Activated CD4-positive, alpha-beta T cell treated with anti-CD3 and anti-CD28 coated beads for 4 hours (primary cell): ENCODE measurements at regions not wholly inside any gene's neighbourhood (a gene's known extent, or its start where the extent isn't known, plus 50 kb on each side); places are given as distances from the start of the nearest gene placed in this dataset.

Experiments used
- DNase-seq, 2 donors: peaks; one replicate each; pipeline ENCODE4 v3.0.0-alpha.2; 2020

GRCh38 chr6:40715570-40716403 is 128.6 kb upstream of the LRFN2 start:
- DNase-seq = no peak

- no peak for DNase-seq
Observed at GRCh38 chr6:40714576-40715564, 127.7 kb upstream of the LRFN2 start.

GRCh38 chr6:40714143-40714542 is 127.0 kb upstream of the LRFN2 start:
- no peak for DNase-seq

GRCh38 chr6:40713002-40713719 is 126.0 kb upstream of the LRFN2 start:
- DNase-seq = no peak

GRCh38 chr6:40710626-40711330 is 123.6 kb upstream of the LRFN2 start:
- DNase-seq = no peak

GRCh38 chr6:40708049-40708448 is 120.9 kb upstream of the LRFN2 start:
- no peak for DNase-seq

- DNase-seq = no peak
Observed at GRCh38 chr6:40706178-40706577, 119.0 kb upstream of the LRFN2 start.

- no peak for DNase-seq
Observed at GRCh38 chr6:40705354-40705753, 118.2 kb upstream of the LRFN2 start.

GRCh38 chr6:40701352-40702007 is 114.3 kb upstream of the LRFN2 start:
- DNase-seq = no peak

GRCh38 chr6:40700006-40700580 is 112.9 kb upstream of the LRFN2 start:
- DNase-seq = no peak

GRCh38 chr6:40695750-40696415 is 108.7 kb upstream of the LRFN2 start:
- no peak for DNase-seq

- DNase-seq = no peak
Observed at GRCh38 chr6:40695114-40695513, 108.0 kb upstream of the LRFN2 start.

GRCh38 chr6:40693768-40694167 is 106.6 kb upstream of the LRFN2 start:
- DNase-seq = no peak

- no peak for DNase-seq
Observed at GRCh38 chr6:40692337-40692736, 105.2 kb upstream of the LRFN2 start.

- no peak for DNase-seq
Observed at GRCh38 chr6:40689185-40689584, 102.0 kb upstream of the LRFN2 start.

- no peak for DNase-seq
Observed at GRCh38 chr6:40688214-40688761, 101.1 kb upstream of the LRFN2 start.

GRCh38 chr6:40685862-40686261 is 98.7 kb upstream of the LRFN2 start:
- no peak for DNase-seq

GRCh38 chr6:40681622-40682021 is 94.5 kb upstream of the LRFN2 start:
- no peak for DNase-seq

GRCh38 chr6:40678941-40679340 is 91.8 kb upstream of the LRFN2 start:
- DNase-seq = no peak

GRCh38 chr6:40674170-40674569 is 87.0 kb upstream of the LRFN2 start:
- DNase-seq = no peak

- DNase-seq = no peak
Observed at GRCh38 chr6:40672087-40672486, 84.9 kb upstream of the LRFN2 start.
